ENCODE measurements at regions not wholly inside any gene's neighbourhood (a gene's known extent, or its start where the extent isn't known, plus 50 kb on each side); places are given as distances from the start of the nearest gene placed in this dataset.
"Not testable (repeated sequence)": the region's sequence is repeated elsewhere in the genome, so short reads cannot be mapped to it uniquely, and the experiment has no call there.

DNA sequence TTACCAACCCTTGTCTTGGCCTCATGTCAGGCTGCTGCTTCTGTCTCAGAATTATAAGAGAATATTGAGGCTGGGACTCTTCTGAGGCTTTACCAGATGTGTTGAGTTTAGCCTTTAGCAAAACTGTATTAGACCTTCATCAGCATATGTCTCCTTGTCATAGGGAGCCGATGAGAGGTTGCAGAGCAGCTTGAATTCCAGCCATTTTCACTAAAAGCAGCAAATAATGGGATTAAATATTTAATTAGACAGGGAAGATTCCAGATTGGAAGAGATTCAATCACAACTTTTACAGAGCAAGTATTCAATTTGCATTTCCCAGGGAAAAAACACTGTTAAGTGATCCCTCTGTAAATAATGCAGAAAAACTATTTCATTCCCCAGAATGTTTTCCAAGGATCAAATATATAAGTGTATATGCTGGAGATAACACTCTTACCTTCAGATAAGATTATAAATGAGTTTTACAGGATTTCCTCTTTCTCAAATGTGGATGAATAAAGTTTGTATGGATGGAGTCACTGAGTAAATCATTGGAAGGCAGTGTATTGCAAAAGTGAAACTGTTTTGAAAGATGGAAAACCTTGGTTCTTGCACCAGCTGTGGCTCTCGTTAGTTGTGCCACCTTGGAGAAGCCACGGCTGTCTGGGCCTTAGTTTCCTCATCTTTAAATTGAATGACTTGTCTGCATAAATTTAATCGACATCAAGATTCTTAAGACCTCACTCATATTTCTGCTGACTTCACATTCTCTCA is 466.4 kb upstream of the SGO1 start:
- DNase-seq (ENCODE audit: low spot score) = no peak

DNA sequence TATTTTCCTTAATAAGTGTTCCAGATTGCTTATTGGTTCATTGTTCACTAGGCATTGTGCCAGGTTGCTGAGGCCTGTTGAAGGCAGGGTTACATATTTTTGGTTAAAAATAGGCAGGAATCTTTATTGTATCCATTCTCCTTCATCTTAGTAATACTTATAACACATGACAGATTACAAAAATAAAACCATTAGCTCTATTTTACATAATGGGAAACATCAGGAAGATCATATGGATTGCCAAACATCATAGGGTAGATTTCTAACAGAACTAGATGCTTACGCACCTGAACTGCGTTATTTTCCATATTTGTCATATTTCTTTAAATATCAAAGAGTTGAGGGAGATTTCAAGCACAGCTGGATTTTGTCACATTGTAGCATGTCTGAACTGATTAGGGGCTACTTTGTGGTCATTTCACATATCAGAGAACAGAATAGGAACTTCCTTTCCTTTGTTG is 462.9 kb upstream of the SGO1 start:
- DNase-seq (ENCODE audit: low spot score) = no peak

DNA sequence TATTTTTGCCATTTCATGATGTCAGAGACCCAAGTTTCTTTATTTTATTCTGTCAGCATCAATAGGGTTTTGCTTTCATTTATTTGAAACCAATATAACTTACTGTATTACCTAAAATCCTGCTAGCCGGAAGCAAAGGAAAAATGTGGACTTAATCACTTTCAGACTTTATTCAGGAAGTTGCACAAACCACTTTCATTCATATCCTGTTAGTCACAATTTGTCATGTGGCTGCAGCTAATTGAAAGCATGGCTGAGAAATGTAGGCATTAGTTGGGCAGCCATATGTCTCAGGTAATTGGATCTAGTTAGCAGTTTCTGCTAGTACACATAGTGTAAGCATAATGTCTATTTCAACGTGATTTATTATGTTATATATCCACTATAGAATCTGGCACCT is 462.3 kb upstream of the SGO1 start:
- no peak for DNase-seq (ENCODE audit: low spot score)

DNA sequence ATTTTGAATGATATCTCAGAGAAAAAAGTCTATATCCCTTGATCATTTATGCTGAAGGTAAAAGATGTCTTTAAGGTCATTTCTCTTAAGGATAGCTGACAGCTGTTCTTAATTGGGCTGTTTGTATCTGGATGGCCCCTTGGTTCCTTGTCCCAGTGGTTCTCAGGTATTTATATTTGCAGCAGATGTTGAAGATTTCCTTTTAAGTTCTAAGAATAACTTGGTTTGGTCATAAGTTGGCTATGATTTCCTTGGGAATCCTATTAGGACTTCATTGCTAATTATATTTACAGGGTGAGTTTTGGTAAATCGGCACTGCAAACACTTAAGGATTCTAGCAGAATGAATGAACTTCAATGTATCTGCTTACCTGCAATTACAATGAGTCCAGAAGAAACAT is 460.4 kb upstream of the SGO1 start:
- DNase-seq (ENCODE audit: low spot score) = no peak

DNA sequence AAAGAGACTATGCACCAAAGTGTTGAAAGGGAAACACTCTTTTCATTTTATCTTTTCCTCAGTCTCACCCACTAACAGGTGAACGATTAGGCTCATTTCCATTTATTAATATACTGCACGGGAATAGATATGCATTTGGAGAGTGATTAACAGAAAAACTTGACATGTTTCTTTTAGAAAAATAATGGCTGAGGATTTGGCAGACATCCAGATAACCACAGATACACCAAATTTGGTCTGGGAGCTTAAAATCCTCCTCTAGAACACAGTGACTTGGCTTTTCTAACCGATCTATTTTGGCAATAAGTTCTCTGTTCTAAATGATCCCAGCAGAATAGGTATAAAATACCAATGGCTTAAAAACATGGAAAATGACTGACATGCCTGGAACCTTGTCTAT is 459.3 kb upstream of the SGO1 start:
- DNase-seq (ENCODE audit: low spot score) = no peak

DNA sequence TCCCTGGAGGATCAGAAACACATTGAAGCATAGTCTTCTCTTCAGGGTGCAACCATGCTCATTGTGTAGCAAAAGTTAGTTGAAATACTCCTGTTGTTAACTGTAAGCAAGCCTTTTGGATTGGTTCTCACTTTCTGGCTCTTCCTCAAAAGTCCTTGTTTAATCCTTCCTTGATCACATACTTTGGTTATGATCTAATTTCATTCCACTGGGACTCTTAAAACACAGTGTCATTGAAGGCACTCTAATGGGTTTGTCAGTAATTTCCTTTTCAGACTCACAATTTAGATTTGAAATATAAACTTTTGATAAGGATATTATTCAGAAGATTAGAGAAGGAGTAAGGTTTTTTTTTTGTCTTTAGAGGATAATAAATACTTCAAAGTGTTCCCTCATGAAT is 451.7 kb upstream of the SGO1 start:
- DNase-seq (ENCODE audit: low spot score) = no peak

DNA sequence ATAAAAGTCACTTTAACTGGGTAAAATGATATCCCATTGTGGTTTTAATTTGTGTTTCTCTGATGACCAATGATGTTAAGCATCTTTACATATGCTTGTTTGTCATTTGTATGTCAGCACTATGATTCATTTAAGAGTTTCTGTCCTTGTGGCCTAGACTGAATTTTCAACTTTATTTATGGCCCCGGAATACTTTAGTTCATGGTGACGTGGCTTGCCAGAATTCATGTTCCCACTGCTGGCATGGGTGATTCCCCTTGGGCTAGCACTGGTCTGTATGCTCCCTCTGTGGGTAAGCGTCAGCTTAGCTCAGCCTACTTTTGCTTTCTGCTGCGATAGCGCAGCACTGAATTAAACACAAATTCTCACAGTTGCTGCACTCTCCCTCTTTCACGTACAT is 436.3 kb upstream of the SGO1 start:
- no peak for DNase-seq (ENCODE audit: low spot score)

DNA sequence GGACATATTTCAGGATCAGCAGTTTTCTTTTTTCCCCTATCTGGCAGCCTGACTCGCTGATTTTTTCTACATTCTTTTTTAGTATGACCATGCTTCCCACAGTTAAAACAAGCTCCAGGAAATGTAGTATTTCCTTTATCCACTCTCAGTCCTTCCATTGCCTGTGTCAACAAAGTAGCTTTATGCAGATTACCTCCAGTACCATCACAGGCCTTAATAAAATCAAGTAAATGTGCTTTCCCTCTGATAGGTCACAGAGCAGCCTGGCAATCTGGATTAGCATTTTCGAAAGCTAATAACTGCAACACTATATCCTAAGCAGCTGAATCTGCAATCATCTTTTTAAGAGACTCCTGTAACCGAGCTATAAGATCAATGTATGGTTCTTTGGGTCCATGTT is 432.6 kb upstream of the SGO1 start:
- DNase-seq (ENCODE audit: low spot score) = not testable (repeated sequence)

DNA sequence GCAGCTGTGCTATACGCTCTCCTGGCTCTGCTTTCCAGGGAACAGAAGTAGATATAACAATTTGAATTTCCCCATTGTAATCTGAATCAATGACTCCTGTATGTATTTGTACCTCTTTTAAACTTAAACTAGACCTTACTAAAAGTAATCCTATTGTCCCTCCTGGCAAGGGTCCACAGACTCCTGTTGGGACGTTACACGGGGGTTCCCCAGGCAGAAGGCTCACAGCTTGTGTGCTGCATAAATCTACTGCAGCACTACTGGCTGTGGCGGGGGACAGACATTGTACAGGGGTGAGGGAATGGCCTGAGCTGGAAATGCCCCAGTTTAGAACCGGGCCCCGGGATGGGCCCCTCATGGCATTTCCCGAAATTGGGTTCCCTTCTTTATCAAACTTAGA is 432.2 kb upstream of the SGO1 start:
- DNase-seq (ENCODE audit: low spot score) = not testable (repeated sequence)

DNA sequence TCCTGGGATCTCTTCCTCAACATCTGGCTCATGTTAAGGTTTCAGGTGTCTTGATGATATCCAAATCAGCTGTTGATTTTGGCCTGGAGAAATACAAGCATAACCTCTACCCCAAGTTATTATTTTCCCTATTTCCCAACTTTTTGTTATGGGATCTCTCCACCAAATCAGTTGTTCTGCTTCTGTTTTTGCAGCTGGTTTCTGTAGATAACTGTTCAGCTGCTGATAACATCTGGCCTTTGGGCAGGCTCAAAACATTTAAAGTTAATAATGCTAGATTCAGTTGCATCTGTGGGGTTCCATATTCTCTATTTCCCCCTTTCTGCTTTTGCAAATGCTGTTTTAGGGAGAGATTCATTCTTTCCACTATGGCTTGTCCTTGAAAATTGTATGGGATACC is 430.0 kb upstream of the SGO1 start:
- DNase-seq (ENCODE audit: low spot score) = not testable (repeated sequence)

DNA sequence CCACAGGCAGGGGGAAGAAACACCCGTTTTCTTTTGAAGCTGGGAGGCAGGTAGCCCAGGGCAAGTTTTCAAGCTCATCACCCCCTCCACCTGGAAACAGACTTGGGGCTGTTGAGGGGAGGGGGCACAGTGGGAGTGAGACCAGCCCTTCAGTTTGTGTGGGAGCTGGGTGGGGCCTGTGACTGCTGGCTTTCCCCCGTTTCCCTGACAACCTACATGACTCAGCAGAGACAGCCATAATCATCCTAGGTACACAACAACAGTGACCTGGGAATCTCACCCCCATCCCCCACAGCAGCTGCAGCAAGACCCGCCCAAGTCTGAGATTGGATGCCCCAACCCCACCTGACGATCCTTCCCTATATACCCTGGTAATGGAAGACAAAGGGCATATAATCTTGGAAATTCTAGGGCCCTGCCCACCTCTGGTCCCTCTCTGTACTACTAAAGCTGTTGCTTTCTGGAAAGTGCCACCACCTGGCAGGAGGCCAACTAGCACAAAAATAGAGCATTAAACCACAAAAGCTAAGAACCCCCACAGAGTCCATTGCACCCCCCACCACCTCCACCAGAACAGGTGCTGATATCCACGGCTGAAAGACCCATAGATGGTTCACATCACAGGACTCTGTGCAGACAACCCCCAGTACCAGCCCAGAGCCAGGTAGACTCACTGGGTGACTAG is 422.2 kb upstream of the SGO1 start:
- DNase-seq (ENCODE audit: low spot score) = no peak

DNA sequence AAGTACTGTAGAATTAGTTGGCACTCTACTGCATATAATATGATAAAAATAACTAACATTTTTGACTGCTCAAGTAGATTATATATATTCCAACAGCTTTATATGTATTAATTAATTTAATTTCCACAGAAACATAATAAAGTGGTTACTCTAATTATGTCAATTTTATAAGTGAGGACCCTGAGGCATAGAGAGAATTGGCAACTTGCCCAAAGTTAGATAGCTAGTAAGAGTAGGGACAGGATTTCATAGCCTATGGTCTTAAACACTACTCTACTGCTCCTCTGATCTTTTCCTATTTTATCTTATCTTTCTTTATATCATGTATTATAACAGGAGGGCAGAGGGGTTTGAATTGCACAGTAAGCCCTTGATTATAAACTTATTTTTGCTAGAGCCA is 418.7 kb upstream of the SGO1 start:
- no peak for DNase-seq (ENCODE audit: low spot score)

DNA sequence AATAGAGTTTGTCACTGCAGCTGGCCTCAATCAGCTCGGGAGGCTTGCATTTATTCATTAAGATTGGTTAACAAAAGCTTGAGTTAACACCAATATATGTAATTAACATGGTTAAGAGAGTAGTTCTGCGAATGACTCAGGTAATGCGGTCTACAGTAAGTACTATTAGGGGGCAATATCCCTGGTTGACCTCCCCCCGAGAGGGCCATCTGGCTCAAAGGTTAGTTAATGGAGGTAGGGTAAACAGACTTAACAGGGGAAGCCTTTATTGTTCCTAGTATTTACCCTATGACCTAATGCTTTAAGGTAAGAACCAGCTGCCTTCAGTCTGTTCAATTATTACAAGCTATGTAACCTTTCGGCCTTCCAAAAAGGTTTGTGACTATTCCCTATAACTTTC is 403.3 kb upstream of the SGO1 start:
- no peak for DNase-seq (ENCODE audit: low spot score)

DNA sequence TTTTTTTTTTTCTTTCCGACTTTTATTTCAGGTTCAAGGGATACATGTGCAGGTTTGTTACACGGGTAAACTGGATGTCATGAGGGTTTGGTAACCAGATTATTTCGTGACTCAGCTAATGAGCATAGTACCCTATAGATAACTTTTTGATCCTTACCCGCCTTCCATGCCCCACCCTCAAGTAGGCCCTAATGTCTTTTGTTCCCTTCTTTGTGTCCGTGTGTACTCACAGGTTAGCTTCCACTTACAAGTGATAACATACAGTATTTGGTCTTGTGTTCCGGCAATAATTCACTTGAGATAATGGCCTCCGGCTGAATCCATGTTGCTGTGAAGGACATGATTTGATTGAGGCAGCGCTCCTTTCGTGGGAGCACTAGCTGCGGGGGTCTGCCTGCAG is 402.8 kb upstream of the SGO1 start:
- no peak for DNase-seq (ENCODE audit: low spot score)

DNA sequence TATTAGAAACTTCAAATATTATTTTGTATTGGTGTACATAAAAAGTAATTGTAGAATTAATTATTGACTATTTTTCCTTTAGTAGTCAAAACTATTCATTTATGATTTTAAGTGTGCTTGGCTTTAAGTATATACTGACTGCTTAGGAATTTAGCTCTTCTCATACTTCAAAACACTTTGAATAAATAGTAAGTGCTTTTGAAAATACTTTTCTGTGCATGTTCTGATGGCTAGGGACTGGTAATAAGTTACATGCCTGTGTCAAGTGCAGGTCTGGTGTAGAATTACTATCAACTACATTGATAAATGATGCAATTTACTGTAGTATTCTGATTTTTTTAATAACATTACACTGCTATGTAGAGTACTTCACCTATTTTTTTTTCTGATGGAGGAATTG is 397.6 kb upstream of the SGO1 start:
- DNase-seq (ENCODE audit: low spot score) = no peak

DNA sequence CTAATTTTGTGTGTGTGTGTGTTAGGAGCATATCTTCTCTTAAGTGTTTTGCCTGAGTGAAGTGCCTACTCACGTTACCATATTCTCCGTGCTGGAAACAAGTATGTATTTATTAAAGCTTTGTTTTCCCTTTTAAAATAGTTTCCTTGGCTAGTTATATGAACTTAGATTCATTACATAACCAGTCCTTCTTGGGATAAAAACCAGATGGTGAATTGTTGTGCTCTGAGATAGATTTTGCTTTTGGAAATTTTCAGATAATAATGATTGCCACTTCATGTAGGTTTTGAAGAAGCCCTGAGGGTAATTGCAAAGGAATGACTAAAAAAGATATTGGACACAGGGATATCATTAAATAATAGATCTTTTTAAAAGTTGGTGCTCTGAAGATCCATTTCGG is 390.2 kb upstream of the SGO1 start:
- no peak for DNase-seq (ENCODE audit: low spot score)

DNA sequence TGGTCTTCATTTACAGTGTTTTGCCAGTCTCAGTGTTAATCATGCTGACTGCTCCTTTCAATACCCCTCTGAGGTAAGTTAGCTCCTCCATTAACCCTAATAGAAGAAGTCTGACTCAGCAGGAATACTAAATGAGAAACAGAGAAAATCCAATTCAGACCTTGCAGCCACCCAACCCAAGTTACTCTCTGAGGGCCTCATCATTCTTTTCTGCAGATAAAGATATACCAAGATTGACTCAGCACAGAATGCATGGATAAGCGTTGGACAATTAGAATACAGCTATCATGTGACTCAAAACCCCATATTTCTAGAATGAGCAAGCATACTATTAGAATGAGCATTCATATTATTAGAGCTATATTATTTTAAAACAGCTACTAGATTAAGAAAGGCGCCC is 389.1 kb upstream of the SGO1 start:
- DNase-seq (ENCODE audit: low spot score) = no peak

DNA sequence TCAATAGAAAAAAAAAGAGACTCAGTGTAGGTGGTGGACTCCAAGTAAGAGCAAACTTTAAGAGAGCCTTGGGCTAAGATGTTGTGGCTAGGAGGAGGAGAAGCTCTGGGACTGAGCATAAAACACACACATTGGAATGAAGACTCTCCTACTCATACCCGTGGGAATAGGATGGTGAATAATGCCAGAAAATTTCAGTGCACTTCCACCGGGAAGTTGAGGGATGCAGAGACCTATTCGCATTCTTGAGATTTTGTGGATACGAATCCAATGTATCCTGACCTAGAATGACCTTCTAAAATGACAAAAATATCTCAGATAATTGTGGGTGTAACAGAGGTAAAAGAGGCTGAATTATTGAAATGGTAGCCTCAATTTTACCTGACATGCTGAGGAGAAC is 388.7 kb upstream of the SGO1 start:
- DNase-seq (ENCODE audit: low spot score) = no peak

DNA sequence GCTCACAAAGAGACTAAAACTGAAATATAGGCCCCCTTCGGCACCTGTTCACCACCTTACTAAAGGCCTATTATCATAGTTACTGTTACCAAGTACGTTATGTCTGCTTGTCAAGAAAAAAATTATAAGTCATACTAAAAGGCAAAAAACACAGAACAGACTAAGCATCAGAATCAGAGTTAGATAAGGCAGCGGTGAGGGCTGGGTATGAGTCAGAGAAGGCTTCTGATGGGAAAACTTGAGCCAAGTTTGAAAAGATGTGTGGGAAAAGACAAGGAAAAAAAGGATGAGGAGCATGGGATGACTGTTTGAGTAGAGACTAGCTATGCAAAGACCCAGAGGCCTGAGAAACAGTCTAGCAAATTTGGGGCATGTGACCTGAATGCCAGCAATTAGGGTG is 387.2 kb upstream of the SGO1 start:
- DNase-seq (ENCODE audit: low spot score) = no peak

DNA sequence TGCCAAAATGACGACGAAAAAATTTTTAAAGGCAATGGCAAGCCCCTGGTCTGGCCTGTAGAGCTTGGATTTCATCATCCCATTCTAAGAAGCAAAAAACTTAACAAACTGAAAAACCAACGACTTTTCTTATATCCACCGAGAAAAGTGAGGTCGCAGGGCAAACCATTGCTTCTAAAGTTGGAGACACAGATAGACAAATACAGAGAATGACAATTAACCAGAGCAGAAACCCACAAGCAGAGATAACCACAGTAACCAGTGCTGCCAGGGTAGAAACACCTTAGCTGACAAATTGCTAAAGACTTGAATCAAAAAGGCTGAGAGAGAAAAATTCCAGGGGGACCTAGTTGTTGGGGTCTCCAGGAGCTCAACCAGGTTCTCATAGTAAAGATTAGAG is 386.5 kb upstream of the SGO1 start:
- DNase-seq (ENCODE audit: low spot score) = no peak

DNA sequence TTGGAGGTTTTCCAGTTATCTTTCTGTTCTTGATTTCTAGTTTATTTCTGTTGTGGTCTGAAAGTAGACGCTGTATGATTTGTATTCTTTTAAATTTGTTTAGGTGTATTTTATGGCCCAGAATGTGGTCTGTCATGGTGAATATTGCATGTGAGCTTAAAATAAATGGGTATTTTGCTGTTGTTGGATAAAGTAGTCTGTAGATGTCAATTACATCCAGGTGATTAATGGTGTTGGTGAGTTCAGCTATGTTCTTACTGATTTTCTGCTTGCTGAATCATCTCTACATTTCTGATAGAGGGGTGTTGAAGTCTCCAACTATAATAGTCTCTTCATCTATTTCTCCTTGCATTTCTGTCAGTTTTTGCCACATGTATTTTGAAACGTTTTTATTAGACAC is 383.3 kb upstream of the SGO1 start:
- no peak for DNase-seq (ENCODE audit: low spot score)

DNA sequence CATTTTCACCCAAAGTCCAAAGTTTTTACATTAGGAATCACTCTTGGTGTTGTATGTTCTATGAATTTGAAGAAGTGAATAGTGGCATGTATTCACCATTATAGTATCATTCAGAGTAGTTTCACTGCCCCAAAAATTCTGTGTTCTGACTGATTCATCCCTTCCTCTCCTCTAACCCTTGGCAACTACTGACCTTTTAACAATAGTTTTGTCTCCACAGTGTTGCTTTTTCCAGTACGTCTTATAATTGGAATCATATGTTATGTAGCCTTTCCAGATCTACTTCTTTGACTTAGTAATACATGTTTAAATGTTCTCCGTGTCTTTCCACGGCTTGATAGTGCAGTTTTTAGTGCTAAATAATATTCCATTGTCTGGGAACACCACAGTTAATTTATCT is 379.0 kb upstream of the SGO1 start:
- DNase-seq (ENCODE audit: low spot score) = no peak

DNA sequence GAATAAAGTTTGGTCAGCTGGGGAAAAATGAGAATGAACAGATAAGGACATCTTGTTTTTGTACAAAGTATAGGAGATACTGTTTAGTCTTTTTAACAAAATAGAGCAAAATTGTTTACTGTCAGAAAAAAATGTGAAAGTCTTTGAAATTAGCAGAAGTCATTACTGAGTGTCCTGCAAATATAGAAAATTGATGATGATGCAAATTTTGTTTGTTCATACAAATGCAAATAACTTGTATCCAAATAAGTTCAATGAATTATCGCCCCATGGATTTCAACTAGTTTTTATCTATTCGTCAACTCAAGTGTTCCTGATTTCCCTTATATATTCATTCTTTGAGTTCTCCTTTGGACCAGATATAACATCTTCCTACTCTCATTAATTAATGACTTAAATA is 378.0 kb upstream of the SGO1 start:
- DNase-seq (ENCODE audit: low spot score) = no peak

DNA sequence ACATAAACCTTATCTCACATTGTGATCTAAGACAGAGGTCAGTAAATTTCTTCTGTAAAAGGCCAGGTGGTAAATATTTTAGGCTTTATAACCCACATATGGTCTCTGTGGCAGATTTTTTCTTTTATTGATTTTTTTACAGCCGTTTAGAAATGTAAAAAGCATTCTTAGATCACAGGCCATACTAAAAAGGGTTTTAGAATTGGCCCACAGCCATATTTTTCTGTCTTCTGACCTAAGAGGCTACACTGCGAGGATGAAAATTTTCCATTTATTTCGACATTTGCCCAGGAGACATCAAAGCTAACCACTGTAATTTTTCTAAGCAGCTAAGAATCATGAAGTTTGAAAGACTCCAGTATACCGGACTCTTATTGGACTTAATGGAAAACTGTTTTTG is 377.2 kb upstream of the SGO1 start:
- no peak for DNase-seq (ENCODE audit: low spot score)

Data from HT-29 (cell line).